Mesenchymal stem cell (in vitro differentiated cells and primary cell): ENCODE measurements at regions not wholly inside any gene's neighbourhood (a gene's known extent, or its start where the extent isn't known, plus 50 kb on each side); places are given as distances from the start of the nearest gene placed in this dataset.
"Not testable (repeated sequence)": the region's sequence is repeated elsewhere in the genome, so short reads cannot be mapped to it uniquely, and the experiment has no call there.

Experiments used
- DNase-seq: peaks from one replicate; pipeline ENCODE4 v3.0.0-alpha.2; 2013
- H2AFZ ChIP-seq: one replicate; pipeline ENCODE4 v1.6.1; 2013; ENCODE audit warnings: low read depth, mild to moderate bottlenecking, control low read depth, inconsistent platforms, low read length, moderate library complexity
- H2AK5ac ChIP-seq: 2 replicates; pipeline ENCODE4 v1.6.1; 2013; ENCODE audit warnings: low read length, moderate library complexity, mild to moderate bottlenecking, inconsistent platforms; ENCODE audit not compliant: severe bottlenecking
- H2BK120ac ChIP-seq: one replicate; pipeline ENCODE4 v1.6.1; 2013; ENCODE audit warnings: low read depth, mild to moderate bottlenecking, inconsistent platforms, low read length, moderate library complexity
- H2BK12ac ChIP-seq, 2 experiments: one replicate each; pipeline ENCODE4 v1.6.1; 2013; ENCODE audit warnings: inconsistent platforms in 2 of 2, low read length in 2 of 2, mild to moderate bottlenecking in 2 of 2, moderate library complexity in 2 of 2, control low read depth in 1 of 2
- H2BK15ac ChIP-seq: one replicate; pipeline ENCODE4 v1.6.1; 2013; ENCODE audit warnings: mild to moderate bottlenecking, low read depth, inconsistent platforms; ENCODE audit not compliant: poor library complexity, severe bottlenecking
- H2BK5ac ChIP-seq: 2 replicates; pipeline ENCODE4 v1.6.1; 2013; ENCODE audit warnings: low read depth, mild to moderate bottlenecking, low read length, control low read depth, inconsistent platforms; ENCODE audit not compliant: poor library complexity, severe bottlenecking
- H3K14ac ChIP-seq, 2 experiments: one replicate each; pipeline ENCODE4 v1.6.1; 2013; ENCODE audit warnings: inconsistent platforms in 2 of 2, low read length in 2 of 2, control low read depth in 1 of 2, mild to moderate bottlenecking in 1 of 2, moderate library complexity in 1 of 2
- H3K18ac ChIP-seq, 2 experiments: one replicate each; pipeline ENCODE4 v1.6.1; 2013; ENCODE audit warnings: inconsistent platforms in 2 of 2, low read length in 2 of 2, control low read depth in 1 of 2, low read depth in 1 of 2, mild to moderate bottlenecking in 1 of 2
- H3K23ac ChIP-seq, 2 experiments: one replicate each; pipeline ENCODE4 v1.6.1; 2013; ENCODE audit warnings: inconsistent platforms in 2 of 2, low read length in 2 of 2, mild to moderate bottlenecking in 2 of 2, moderate library complexity in 2 of 2, control low read depth in 1 of 2
- H3K27ac ChIP-seq: 2 replicates; pipeline ENCODE4 v1.5.1; 2013; ENCODE audit warnings: mild to moderate bottlenecking, moderate library complexity, low read length, control low read depth, inconsistent platforms; ENCODE audit not compliant: poor library complexity, severe bottlenecking
- H3K27me3 ChIP-seq, 2 experiments: 2 replicates each; pipeline versions ENCODE4 v1.6.1 to v1.7.0; 2013; ENCODE audit warnings: low read length in 2 of 2, mild to moderate bottlenecking in 2 of 2, moderate library complexity in 2 of 2, control low read depth in 1 of 2, inconsistent platforms in 1 of 2; ENCODE audit not compliant: control insufficient read depth in 1 of 2, insufficient read depth in 1 of 2
- H3K36me3 ChIP-seq, 2 experiments: 2 replicates each; pipeline versions ENCODE4 v1.6.1 to v1.7.0; 2013; ENCODE audit warnings: low read length in 2 of 2, control low read depth in 1 of 2, inconsistent platforms in 1 of 2, low read depth in 1 of 2, mild to moderate bottlenecking in 1 of 2; ENCODE audit not compliant: insufficient read depth in 2 of 2, control insufficient read depth in 1 of 2
- H3K4ac ChIP-seq, 2 experiments: one replicate each; pipeline ENCODE4 v1.6.1; 2013; ENCODE audit warnings: inconsistent platforms in 2 of 2, low read length in 2 of 2, mild to moderate bottlenecking in 2 of 2, moderate library complexity in 2 of 2, control low read depth in 1 of 2, low read depth in 1 of 2
- H3K4me1 ChIP-seq: 2 replicates; pipeline ENCODE4 v1.6.1; 2013; ENCODE audit warnings: low read depth, low read length, control low read depth; ENCODE audit not compliant: control insufficient read depth, insufficient read depth
- H3K4me2 ChIP-seq: 2 replicates; pipeline ENCODE4 v1.6.1; 2013; ENCODE audit warnings: low read length, mild to moderate bottlenecking, inconsistent platforms; ENCODE audit not compliant: poor library complexity, severe bottlenecking
- H3K4me3 ChIP-seq, 2 experiments: 2 replicates each; pipeline versions ENCODE4 v1.5.1 to v1.7.0; 2013; ENCODE audit warnings: low read length in 2 of 2, mild to moderate bottlenecking in 2 of 2, control low read depth in 1 of 2, low read depth in 1 of 2; ENCODE audit not compliant: insufficient read depth in 1 of 2
- H3K79me1 ChIP-seq: replicated peaks from 2 replicates; pipeline ENCODE4 v1.6.1; 2013; ENCODE audit warnings: mild to moderate bottlenecking, control low read depth, low read length, inconsistent platforms; ENCODE audit not compliant: poor library complexity, severe bottlenecking
- H3K9ac ChIP-seq: 2 replicates; pipeline ENCODE4 v1.7.0; 2013; ENCODE audit warnings: mild to moderate bottlenecking, low read length, moderate library complexity
- H3K9me3 ChIP-seq: 2 replicates; pipeline ENCODE4 v1.7.0; 2013; ENCODE audit warnings: mild to moderate bottlenecking, low read length; ENCODE audit not compliant: control insufficient read depth
- H4K8ac ChIP-seq: one replicate; pipeline ENCODE4 v1.6.1; 2013; ENCODE audit warnings: inconsistent platforms, mild to moderate bottlenecking, low read length, moderate library complexity
- H4K91ac ChIP-seq: one replicate; pipeline ENCODE4 v1.6.1; 2013; ENCODE audit warnings: mild to moderate bottlenecking, low read length, inconsistent platforms
- WGBS: methylation state at CpG from one replicate; pipeline ENCODE4 v1.1.7; 2013; ENCODE audit warnings: mixed read lengths; 5-methylcytosine and 5-hydroxymethylcytosine counted together

- Histone ChIP-seq H2BK15ac (no peak overlapping the region), H3K9me3 (no peaks in the 10 kb centered on the region), H3K27me3 (no peaks in the 10 kb centered on the region), H3K4me3 (no peak overlapping the region), H3K18ac (no peak overlapping the region), H2AFZ (no peak overlapping the region), H3K14ac (no peak overlapping the region), H3K4me2 (no peak overlapping the region), H4K8ac (no peak overlapping the region), H4K91ac (no peak overlapping the region), H2AK5ac (no peak overlapping the region), H3K36me3 (no peaks in the 10 kb centered on the region), H3K27ac (no peak overlapping the region), H2BK120ac (no peak overlapping the region), H2BK5ac (no peak overlapping the region), H3K4me1 (no peaks in the 10 kb centered on the region), H2BK12ac (no peak overlapping the region), H3K79me1 (no peaks in the 10 kb centered on the region), H3K23ac (no peak overlapping the region), H3K4ac (no peak overlapping the region), H3K9ac (no peak overlapping the region)
- 74% methylated on average over 3 of the region's 3 CpGs for WGBS
- peak; percentile 85 for DNase-seq
These were observed 61.1 kb upstream of the VAMP7 start for GRCh38 chrX:155819966-155820491.

DNA sequence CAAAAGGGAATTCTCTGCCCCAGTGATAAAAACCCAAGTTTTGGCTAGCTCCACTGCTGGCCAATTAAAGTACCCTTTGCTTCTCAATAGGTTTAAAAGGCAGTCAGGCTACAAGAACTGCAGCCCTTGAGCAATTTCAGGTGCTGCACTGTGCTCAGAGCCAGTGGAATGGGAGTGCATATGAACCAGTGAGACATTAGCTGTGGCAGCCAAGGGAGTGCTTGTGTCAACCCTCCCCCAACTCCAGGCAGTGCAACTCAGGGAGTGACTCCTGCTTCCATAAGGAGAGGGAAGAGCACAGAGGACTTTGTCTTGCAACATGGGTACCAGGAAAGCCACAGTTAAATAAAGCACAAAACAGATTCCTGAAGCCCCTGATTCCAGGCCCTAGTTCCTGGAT, 61.6 kb upstream of the VAMP7 start:
- no peak overlapping the region for H3K9ac ChIP-seq
- H4K8ac ChIP-seq = no peak overlapping the region
- H2AFZ ChIP-seq = no peak overlapping the region
- H3K79me1 ChIP-seq = no peaks in the 10 kb centered on the region
- H3K4me1 ChIP-seq = no peaks in the 10 kb centered on the region
- no peak overlapping the region for H3K18ac ChIP-seq
- no peak for DNase-seq
- H3K27me3 ChIP-seq = no peaks in the 10 kb centered on the region
- H3K9me3 ChIP-seq = no peaks in the 10 kb centered on the region
- H3K36me3 ChIP-seq = no peaks in the 10 kb centered on the region
- no peak overlapping the region for H2BK5ac ChIP-seq
- no peak overlapping the region for H2AK5ac ChIP-seq
- no peak overlapping the region for H2BK120ac ChIP-seq
- no peak overlapping the region for H2BK15ac ChIP-seq
- H3K27ac ChIP-seq = no peak overlapping the region
- no peak overlapping the region for H3K4me3 ChIP-seq
- no peak overlapping the region for H2BK12ac ChIP-seq
- H3K4me2 ChIP-seq = no peak overlapping the region
- no peak overlapping the region for H4K91ac ChIP-seq
- H3K23ac ChIP-seq = no peak overlapping the region
- H3K14ac ChIP-seq = no peak overlapping the region
- no peak overlapping the region for H3K4ac ChIP-seq

- H3K27ac ChIP-seq, H3K23ac ChIP-seq, H2AFZ ChIP-seq, H3K27me3 ChIP-seq, H3K36me3 ChIP-seq, H3K18ac ChIP-seq, H3K9me3 ChIP-seq, H2BK12ac ChIP-seq, H3K9ac ChIP-seq, H3K4me3 ChIP-seq, H2BK15ac ChIP-seq, H3K79me1 ChIP-seq, H3K4me2 ChIP-seq, H4K8ac ChIP-seq, H2AK5ac ChIP-seq, H2BK120ac ChIP-seq, H4K91ac ChIP-seq, H3K4ac ChIP-seq, H3K14ac ChIP-seq, DNase-seq, H2BK5ac ChIP-seq, H3K4me1 ChIP-seq: not testable (repeated sequence)
- WGBS = 92% methylated on average over 6 of the region's 8 CpGs
These were observed 66.8 kb upstream of the VAMP7 start for GRCh38 chrX:155814391-155814790.

DNA sequence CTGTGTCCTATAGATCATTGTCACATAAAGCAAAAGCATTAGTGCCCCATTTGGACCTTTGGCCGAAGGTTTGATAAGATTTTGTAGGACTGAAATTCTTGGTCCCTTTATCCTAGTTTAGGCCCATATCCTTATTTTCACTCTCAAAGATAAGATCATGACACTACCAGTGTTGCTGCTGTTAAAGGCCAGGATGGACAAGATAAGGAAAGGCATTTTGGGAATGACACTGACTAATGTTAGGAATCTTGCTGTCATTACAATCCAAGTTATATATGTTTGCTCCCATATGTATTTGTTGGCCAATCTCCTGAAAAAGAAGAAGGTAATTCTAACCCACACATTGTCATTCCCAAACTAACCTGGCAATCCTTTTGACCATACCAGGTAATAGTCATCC, 101.3 kb upstream of the VAMP7 start:
- no peak overlapping the region for H3K27ac ChIP-seq
- 17% methylated on average over 1 of the region's 1 CpG for WGBS
- no peak overlapping the region for H4K8ac ChIP-seq
- H3K79me1 ChIP-seq = no peaks in the 10 kb centered on the region
- H3K4me2 ChIP-seq = no peak overlapping the region
- H3K4ac ChIP-seq = no peak overlapping the region
- no peaks in the 10 kb centered on the region for H3K4me1 ChIP-seq
- H2BK5ac ChIP-seq = no peak overlapping the region
- DNase-seq = no peak
- no peak overlapping the region for H2BK15ac ChIP-seq
- no peak overlapping the region for H3K23ac ChIP-seq
- no peak overlapping the region for H4K91ac ChIP-seq
- H3K9me3 ChIP-seq = no peaks in the 10 kb centered on the region
- no peak overlapping the region for H3K18ac ChIP-seq
- H3K4me3 ChIP-seq = no peak overlapping the region
- no peak overlapping the region for H2BK12ac ChIP-seq
- H2AK5ac ChIP-seq = no peak overlapping the region
- no peak overlapping the region for H2AFZ ChIP-seq
- H2BK120ac ChIP-seq = no peak overlapping the region
- no peaks in the 10 kb centered on the region for H3K36me3 ChIP-seq
- H3K9ac ChIP-seq = no peak overlapping the region
- no peaks in the 10 kb centered on the region for H3K27me3 ChIP-seq
- H3K14ac ChIP-seq = no peak overlapping the region
